Neural progenitor cell (in vitro differentiated cells): ENCODE measurements at regions not wholly inside any gene's neighbourhood (a gene's known extent, or its start where the extent isn't known, plus 50 kb on each side); places are given as distances from the start of the nearest gene placed in this dataset.

Experiments used
- DNase-seq: peaks from one replicate; pipeline ENCODE4 v3.0.0-alpha.2; 2016; ENCODE audit warnings: low spot score
- H2AFZ ChIP-seq: fragments of 200-600 bp; sonication (generic); replicated peaks from 2 replicates; pipeline ENCODE4 v1.6.1; 2016; ENCODE audit warnings: antibody characterized with exemption
- H3F3A ChIP-seq: fragments of 200-600 bp; sonication (generic); 2 replicates; pipeline ENCODE4 v1.6.1; 2016; ENCODE audit warnings: antibody characterized with exemption, low read depth
- H3K27ac ChIP-seq: fragments of 200-600 bp; sonication (generic); 2 replicates; pipeline ENCODE4 v1.5.1; 2016; ENCODE audit warnings: mild to moderate bottlenecking
- H3K27me3 ChIP-seq: fragments of 200-600 bp; sonication (generic); 2 replicates; pipeline ENCODE4 v1.6.1; 2016; ENCODE audit warnings: mild to moderate bottlenecking, moderate library complexity
- H3K36me3 ChIP-seq: fragments of 200-600 bp; sonication (generic); 2 replicates; pipeline ENCODE4 v1.5.1; 2016
- H3K4me1 ChIP-seq: fragments of 200-600 bp; sonication (generic); 2 replicates; pipeline ENCODE4 v1.6.1; 2016; ENCODE audit warnings: mixed run types
- H3K4me2 ChIP-seq: fragments of 200-600 bp; sonication (generic); 2 replicates; pipeline ENCODE4 v1.6.1; 2016
- H3K4me3 ChIP-seq: fragments of 200-600 bp; sonication (generic); 2 replicates; pipeline ENCODE4 v1.5.1; 2016
- H3K79me2 ChIP-seq: fragments of 200-600 bp; sonication (generic); 2 replicates; pipeline ENCODE4 v1.6.1; 2016; ENCODE audit warnings: low read depth
- H3K9ac ChIP-seq: fragments of 200-600 bp; sonication (generic); 2 replicates; pipeline ENCODE4 v1.6.1; 2016
- H3K9me3 ChIP-seq: fragments of 200-600 bp; sonication (generic); 2 replicates; pipeline ENCODE4 v1.5.1; 2016; ENCODE audit warnings: low read depth
- H4K20me1 ChIP-seq: fragments of 200-600 bp; sonication (generic); 2 replicates; pipeline ENCODE4 v1.6.1; 2016; ENCODE audit warnings: low read depth
- H3K27ac Mint-ChIP-seq: 3 replicates; pipeline ENCODE4 v1.8.0; 2021; ENCODE audit warnings: mixed read lengths
- H3K27me3 Mint-ChIP-seq: 2 replicates; pipeline ENCODE4 v1.8.0; 2022; ENCODE audit warnings: low read depth, mild to moderate bottlenecking, inconsistent platforms, moderate library complexity, mixed read lengths; ENCODE audit not compliant: insufficient read depth
- H3K36me3 Mint-ChIP-seq: 3 replicates; pipeline ENCODE4 v1.8.0; 2021; ENCODE audit warnings: mixed read lengths
- H3K4me1 Mint-ChIP-seq: 3 replicates; pipeline ENCODE4 v1.8.0; 2021; ENCODE audit warnings: mixed read lengths
- H3K4me3 Mint-ChIP-seq: 3 replicates; pipeline ENCODE4 v1.8.0; 2021; ENCODE audit warnings: mild to moderate bottlenecking, moderate library complexity, mixed read lengths
- H3K9me3 Mint-ChIP-seq: 3 replicates; pipeline ENCODE4 v1.8.0; 2020; ENCODE audit warnings: mixed read lengths
- EZH2 ChIP-seq: fragments of 200-600 bp; sonication (generic); IDR thresholded peaks from 2 replicates; pipeline ENCODE4 v1.6.1; 2017; ENCODE audit warnings: antibody characterized with exemption, mild to moderate bottlenecking, moderate library complexity
- EZH2phosphoT487 ChIP-seq: fragments of 200-600 bp; sonication (generic); IDR thresholded peaks from 2 replicates; pipeline ENCODE4 v1.6.1; 2017; ENCODE audit warnings: antibody characterized with exemption
- TF ChIP-seq, protein P1 (sequence below): fragments of 200-600 bp; sonication (generic); IDR thresholded peaks from 2 replicates; pipeline ENCODE4 v1.5.1; 2017; ENCODE audit warnings: antibody characterized with exemption, mild to moderate bottlenecking

DNA sequence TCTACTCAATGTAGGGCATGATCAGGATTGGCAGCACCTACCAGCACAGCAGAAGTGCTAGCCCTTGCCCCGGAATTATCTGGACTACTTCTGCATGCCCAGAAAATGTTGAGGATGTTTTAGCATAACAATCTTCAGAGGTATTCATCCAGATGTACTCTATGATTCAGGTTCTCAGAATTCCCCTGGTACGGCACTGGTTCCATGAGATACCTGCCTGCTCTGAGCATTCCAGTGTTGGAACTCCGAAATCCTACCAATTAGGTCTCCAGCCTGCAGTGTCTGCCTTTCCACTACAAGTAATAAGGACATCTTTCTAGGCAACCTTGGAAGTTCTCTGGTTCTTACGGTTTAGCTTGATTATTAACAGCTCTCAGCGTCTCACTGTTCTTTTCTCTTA is 554.5 kb downstream of the HACE1 start:
- Histone ChIP-seq H3K4me1 (no peaks in the 10 kb centered on the region), H3F3A (no peaks in the 10 kb centered on the region), H3K9me3 (no peaks in the 10 kb centered on the region), H3K4me2 (no peak overlapping the region), H3K27me3 (no peaks in the 10 kb centered on the region), H3K27ac (no peak overlapping the region), H3K9ac (no peak overlapping the region), H4K20me1 (no peaks in the 10 kb centered on the region), H3K4me3 (no peak overlapping the region), H2AFZ (no peak overlapping the region), H3K36me3 (no peaks in the 10 kb centered on the region), H3K79me2 (no peaks in the 10 kb centered on the region)
- no peaks in the 10 kb centered on the region for H3K36me3 Mint-ChIP-seq
- H3K4me1 Mint-ChIP-seq: peaks cover 10% of the 10 kb centered on the region
- no peaks in the 10 kb centered on the region for H3K27me3 Mint-ChIP-seq
- DNase-seq: no peak
- no peak overlapping the region for H3K4me3 Mint-ChIP-seq
- no peaks in the 10 kb centered on the region for H3K9me3 Mint-ChIP-seq
- TF ChIP-seq, protein P1, sequence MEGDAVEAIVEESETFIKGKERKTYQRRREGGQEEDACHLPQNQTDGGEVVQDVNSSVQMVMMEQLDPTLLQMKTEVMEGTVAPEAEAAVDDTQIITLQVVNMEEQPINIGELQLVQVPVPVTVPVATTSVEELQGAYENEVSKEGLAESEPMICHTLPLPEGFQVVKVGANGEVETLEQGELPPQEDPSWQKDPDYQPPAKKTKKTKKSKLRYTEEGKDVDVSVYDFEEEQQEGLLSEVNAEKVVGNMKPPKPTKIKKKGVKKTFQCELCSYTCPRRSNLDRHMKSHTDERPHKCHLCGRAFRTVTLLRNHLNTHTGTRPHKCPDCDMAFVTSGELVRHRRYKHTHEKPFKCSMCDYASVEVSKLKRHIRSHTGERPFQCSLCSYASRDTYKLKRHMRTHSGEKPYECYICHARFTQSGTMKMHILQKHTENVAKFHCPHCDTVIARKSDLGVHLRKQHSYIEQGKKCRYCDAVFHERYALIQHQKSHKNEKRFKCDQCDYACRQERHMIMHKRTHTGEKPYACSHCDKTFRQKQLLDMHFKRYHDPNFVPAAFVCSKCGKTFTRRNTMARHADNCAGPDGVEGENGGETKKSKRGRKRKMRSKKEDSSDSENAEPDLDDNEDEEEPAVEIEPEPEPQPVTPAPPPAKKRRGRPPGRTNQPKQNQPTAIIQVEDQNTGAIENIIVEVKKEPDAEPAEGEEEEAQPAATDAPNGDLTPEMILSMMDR: no peak
- TF ChIP-seq EZH2 (no peak), EZH2phosphoT487 (no peak)
- H3K27ac Mint-ChIP-seq: no peak overlapping the region

DNA sequence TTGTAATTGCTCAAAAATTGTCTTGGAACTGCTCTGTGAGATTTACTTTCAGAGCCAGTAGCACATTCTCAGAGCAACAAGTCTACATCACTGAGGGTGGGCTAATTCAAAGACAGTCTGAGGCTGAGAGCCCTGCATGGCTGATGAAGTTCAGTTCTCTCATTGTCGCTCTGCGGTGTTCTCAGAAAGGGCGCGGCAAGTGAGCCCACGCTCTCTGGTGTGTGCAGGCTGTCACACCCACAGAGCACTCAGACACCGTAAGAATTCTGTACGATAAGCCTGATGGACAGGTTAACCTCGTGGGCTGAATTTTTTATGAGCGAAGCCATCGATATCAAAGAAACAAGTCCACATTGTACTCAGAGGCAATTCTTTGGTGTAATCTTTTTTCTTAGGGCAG is 557.8 kb downstream of the HACE1 start:
- Histone ChIP-seq H3K4me3 (no peak overlapping the region), H3K4me2 (no peak overlapping the region), H3K4me1 (no peaks in the 10 kb centered on the region), H3K9ac (no peak overlapping the region), H2AFZ (no peak overlapping the region), H3K27ac (no peak overlapping the region), H3F3A (no peaks in the 10 kb centered on the region), H3K79me2 (no peaks in the 10 kb centered on the region), H3K36me3 (no peaks in the 10 kb centered on the region), H3K9me3 (no peaks in the 10 kb centered on the region), H4K20me1 (no peaks in the 10 kb centered on the region), H3K27me3 (no peaks in the 10 kb centered on the region)
- Mint-ChIP-seq H3K4me3 (no peak overlapping the region), H3K4me1 (peaks cover 10% of the 10 kb centered on the region), H3K36me3 (no peaks in the 10 kb centered on the region), H3K9me3 (no peaks in the 10 kb centered on the region), H3K27me3 (no peaks in the 10 kb centered on the region), H3K27ac (no peak overlapping the region)
- DNase-seq: no peak
- TF ChIP-seq, protein P1: no peak
- TF ChIP-seq EZH2 (no peak), EZH2phosphoT487 (no peak)

DNA sequence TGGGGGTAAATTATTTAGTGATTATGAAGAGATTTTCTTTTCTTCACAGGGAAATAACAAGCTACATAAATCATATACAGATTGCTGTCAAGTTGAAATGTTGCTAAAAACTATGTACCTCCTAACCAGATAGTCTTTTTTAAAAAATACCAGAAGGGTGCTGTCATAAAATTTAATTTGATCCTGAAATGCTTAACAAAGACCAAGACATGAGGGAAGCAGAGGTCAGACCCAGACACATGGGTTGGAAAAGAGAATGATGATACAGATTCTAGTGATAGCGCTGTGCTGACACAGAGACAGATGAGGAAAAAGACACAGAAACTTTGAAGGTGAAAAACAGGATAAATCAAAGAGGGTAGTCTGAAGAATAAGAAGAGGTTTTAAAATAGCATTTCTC is 573.1 kb downstream of the HACE1 start:
- Histone ChIP-seq H3K27ac (no peak overlapping the region), H3K27me3 (no peaks in the 10 kb centered on the region), H3F3A (no peaks in the 10 kb centered on the region), H3K79me2 (no peaks in the 10 kb centered on the region), H3K4me1 (no peaks in the 10 kb centered on the region), H3K4me2 (no peak overlapping the region), H3K9me3 (no peaks in the 10 kb centered on the region), H3K36me3 (no peaks in the 10 kb centered on the region), H3K4me3 (no peak overlapping the region), H3K9ac (no peak overlapping the region), H4K20me1 (no peaks in the 10 kb centered on the region), H2AFZ (no peak overlapping the region)
- Mint-ChIP-seq H3K4me3 (no peak overlapping the region), H3K36me3 (no peaks in the 10 kb centered on the region), H3K9me3 (no peaks in the 10 kb centered on the region), H3K4me1 (no peaks in the 10 kb centered on the region), H3K27me3 (no peaks in the 10 kb centered on the region), H3K27ac (no peak overlapping the region)
- no peak for DNase-seq
- TF ChIP-seq EZH2 (no peak), EZH2phosphoT487 (no peak)
- TF ChIP-seq, protein P1: no peak

DNA sequence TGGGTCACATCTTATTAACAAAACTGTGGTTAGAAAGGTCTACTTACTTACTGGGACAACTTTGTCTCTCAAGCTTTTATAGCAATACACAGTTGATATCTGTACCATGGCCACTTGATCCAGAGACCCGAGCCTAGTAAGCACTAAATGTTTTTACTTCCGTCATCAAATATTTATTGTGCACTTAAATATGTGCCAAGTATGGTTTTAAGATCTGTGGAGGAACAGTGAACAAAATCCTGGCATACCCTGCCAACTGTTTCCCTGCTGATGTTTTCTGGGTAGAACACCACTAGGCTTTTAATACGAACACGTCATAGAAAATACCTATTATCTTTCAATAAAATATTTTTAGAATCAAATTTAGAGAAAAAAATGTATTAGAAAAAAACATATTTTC is 574.8 kb downstream of the HACE1 start:
- Histone ChIP-seq H3K27me3 (no peaks in the 10 kb centered on the region), H3K4me3 (no peak overlapping the region), H3K36me3 (no peaks in the 10 kb centered on the region), H3K27ac (no peak overlapping the region), H4K20me1 (no peaks in the 10 kb centered on the region), H3K9me3 (no peaks in the 10 kb centered on the region), H3K4me2 (no peak overlapping the region), H3F3A (no peaks in the 10 kb centered on the region), H3K4me1 (peaks cover 4% of the 10 kb centered on the region), H3K79me2 (no peaks in the 10 kb centered on the region), H2AFZ (no peak overlapping the region), H3K9ac (no peak overlapping the region)
- Mint-ChIP-seq H3K27me3 (no peaks in the 10 kb centered on the region), H3K9me3 (no peaks in the 10 kb centered on the region), H3K36me3 (no peaks in the 10 kb centered on the region), H3K4me1 (peaks cover 4% of the 10 kb centered on the region), H3K4me3 (no peak overlapping the region), H3K27ac (no peak overlapping the region)
- no peak for DNase-seq
- TF ChIP-seq EZH2phosphoT487 (no peak), EZH2 (no peak)
